GM10248 (cell line): ENCODE measurements at regions not wholly inside any gene's neighbourhood (a gene's known extent, or its start where the extent isn't known, plus 50 kb on each side); places are given as distances from the start of the nearest gene placed in this dataset.

Source experiments
- CTCF ChIA-PET: fragments of 300-600 bp; sonication (Branson Sonifier 250); formaldehyde crosslinking; extraction: SDS; loops from one replicate; lab custom pipeline; 2021; ENCODE audit warnings: antibody characterized with exemption; lab: Yijun Ruan, JAX
- POLR2A ChIA-PET: fragments of 350-650 bp; sonication (Branson Sonifier 250); formaldehyde crosslinking; extraction: SDS; loops from one replicate; lab custom pipeline; 2020; ENCODE audit warnings: antibody characterized with exemption; lab: Yijun Ruan, JAX
- DNase-seq: peaks from one replicate; pipeline ENCODE4 v3.0.0; 2012; ENCODE audit errors: extremely low spot score
- TF ChIP-seq, protein P1 (sequence below): IDR thresholded peaks from 2 replicates; pipeline ENCODE4 v1.5.1; 2012; ENCODE audit warnings: mild to moderate bottlenecking, low read depth; ENCODE audit errors: extremely low read depth, missing control alignments, control extremely low read depth

DNA sequence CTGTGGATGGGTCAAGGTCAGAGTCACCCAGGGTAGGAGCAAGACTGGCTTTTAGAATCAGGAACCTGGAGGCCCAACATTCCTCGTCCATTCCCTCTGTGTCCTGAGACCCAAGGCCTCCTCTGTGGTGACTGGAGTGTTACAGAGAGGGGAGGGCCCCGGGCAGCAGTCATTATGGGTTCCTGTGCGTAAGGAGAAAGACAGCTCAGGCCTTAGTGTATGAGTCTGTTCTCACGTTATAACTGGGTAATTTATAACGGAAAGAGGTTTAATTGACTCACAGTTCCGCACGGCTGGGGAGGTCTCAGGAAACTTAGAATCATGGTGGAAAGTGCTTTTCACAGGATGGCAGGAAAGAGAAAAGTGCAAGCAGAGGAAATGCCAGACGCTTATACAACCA is 422.3 kb downstream of the TCERG1L start:
- DNase-seq, result no peak
- CTCF ChIA-PET, result no interaction called here
- TF ChIP-seq, protein P1, sequence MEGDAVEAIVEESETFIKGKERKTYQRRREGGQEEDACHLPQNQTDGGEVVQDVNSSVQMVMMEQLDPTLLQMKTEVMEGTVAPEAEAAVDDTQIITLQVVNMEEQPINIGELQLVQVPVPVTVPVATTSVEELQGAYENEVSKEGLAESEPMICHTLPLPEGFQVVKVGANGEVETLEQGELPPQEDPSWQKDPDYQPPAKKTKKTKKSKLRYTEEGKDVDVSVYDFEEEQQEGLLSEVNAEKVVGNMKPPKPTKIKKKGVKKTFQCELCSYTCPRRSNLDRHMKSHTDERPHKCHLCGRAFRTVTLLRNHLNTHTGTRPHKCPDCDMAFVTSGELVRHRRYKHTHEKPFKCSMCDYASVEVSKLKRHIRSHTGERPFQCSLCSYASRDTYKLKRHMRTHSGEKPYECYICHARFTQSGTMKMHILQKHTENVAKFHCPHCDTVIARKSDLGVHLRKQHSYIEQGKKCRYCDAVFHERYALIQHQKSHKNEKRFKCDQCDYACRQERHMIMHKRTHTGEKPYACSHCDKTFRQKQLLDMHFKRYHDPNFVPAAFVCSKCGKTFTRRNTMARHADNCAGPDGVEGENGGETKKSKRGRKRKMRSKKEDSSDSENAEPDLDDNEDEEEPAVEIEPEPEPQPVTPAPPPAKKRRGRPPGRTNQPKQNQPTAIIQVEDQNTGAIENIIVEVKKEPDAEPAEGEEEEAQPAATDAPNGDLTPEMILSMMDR, result no peak
- POLR2A ChIA-PET, result no interaction called here

DNA sequence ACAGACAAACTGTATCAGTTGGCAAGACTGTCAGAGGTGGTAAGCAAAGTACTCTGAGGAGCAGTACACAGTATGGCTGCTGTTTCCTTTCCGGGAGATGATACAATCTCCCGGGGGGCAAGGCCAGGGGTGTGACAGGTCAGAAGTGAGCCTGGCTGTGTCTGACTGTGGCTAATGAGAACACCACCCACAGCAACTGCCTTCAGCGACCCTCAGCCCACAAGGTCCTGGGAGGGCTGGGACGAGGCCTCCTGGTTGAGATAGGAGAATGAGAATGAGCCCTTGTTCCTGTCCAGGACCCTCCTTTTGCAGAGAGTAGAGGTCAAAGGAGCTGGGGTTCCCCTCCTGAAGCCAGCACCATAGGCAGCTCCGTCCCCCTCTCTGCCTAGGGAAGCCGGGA is 421.7 kb downstream of the TCERG1L start:
- TF ChIP-seq, protein P1, result no peak
- no peak for DNase-seq
- POLR2A ChIA-PET, result no interaction called here
- CTCF ChIA-PET, result no interaction called here

DNA sequence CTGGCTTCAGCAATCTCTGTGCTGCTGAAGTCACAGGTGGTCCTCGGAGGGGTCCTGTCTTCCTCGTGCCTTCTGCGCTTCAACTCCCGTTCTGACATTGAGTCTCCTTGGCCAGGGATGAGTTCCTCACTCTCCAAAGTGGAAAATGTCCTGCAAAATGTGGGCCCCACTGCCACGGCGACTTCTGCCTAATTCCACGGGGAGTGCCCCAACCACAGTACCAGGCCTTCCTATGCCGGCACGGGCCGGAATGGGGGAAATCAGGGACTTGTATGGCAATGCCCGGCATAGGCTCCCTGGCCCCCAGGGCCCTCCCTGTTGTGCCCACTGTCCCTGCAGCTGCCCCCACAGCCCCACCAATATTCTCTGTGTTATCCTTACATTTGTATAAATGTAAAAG is 420.5 kb downstream of the TCERG1L start:
- DNase-seq, result no peak
- TF ChIP-seq, protein P1, result no peak
- ChIA-PET CTCF (interaction anchor here (1.1 kb wide), 1 partner anchor 8 kb away, joined by 3 read pairs; no protein-coding TSS in a partner anchor), POLR2A (no interaction called here)

DNA sequence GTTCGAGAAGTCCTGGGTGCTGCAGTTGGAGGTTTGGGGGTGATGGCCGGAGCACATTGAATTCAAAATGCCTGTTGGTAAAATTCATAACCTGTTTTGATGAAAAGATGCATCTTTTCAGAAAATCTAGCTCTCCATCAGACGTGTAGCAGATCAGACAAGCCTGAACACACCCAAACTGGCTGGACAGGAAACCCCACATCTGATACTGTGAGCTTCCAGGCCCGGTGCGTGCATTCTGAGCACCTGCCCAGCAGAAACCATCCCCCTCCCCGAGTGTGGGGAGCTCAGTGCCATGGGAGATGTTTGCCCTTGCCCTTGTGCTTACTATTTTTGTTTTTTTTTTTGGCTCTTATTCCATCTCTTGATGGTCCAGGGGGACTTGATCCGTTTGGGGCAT is 417.1 kb downstream of the TCERG1L start:
- CTCF ChIA-PET, result no interaction called here

DNA sequence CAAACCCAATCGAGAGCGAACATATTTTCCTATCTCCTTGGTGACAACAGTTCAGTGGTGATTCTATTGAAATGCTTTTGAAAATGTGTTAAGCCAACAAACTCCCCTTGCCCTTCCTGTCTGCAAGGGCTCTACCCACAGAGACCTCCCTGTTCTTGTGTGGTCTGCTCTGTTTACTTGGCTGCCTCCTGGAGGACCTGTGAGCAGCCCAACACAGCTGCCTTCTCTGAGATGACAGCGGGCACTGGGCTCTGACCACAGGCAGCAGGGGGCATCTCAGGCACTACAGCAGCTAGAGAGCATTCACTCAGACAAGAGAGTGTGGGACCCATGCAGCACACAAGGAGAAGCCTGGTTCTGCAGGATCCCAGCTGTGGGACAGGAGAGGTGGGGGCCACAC is 416.4 kb downstream of the TCERG1L start:
- CTCF ChIA-PET, result no interaction called here
- POLR2A ChIA-PET, result no interaction called here
- no peak for DNase-seq
- TF ChIP-seq, protein P1, result no peak

More for the DNA sequence above, 417.1 kb downstream of the TCERG1L start:
- POLR2A ChIA-PET, result no interaction called here
- no peak for DNase-seq
- TF ChIP-seq, protein P1, result no peak

DNA sequence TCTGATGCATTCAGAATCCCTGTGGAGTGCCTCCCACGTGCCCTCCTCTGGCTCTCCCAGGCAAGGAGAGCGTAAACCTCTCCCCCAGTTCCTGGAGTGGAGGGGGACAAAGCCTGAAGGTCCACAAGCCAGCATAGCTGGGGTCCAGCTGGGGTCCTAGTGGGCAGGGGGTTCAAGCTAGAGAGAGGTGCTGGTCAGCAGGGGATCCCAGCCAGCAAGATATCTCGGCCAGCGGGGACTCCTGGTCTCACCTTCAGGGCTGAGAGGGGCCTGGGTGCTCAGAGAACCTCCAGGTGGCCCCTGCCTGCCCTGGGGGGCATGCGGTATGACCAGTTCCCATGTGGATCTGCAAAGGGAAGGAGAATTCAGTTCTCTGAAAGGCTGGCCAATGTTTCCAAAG is 413.7 kb downstream of the TCERG1L start:
- CTCF ChIA-PET, result no interaction called here
- DNase-seq, result no peak
- TF ChIP-seq, protein P1, result no peak
- POLR2A ChIA-PET, result no interaction called here

DNA sequence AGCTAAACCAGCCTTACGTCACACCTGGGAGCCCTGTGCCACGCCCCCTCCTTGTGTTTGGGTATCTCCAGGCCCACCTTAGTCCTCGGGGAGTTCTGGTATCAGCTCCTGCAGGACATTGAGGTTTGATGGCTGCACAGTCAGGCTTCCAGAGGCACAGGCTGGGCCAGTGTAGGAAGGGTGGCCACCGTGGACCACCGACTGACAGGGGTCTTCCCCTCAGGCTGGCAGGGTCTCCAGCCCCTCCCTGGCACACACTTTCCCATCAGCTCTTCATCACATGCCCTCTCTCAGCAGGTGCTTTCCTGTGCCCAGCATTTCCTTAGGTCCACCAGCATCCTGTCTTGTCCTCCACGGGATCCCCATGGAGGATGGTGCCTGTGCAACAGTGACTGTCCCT is 413.1 kb downstream of the TCERG1L start:
- ChIA-PET CTCF (no interaction called here), POLR2A (no interaction called here)
- TF ChIP-seq, protein P1, result no peak
- no peak for DNase-seq
